HCT116 (cell line): ENCODE measurements at regions not wholly inside any gene's neighbourhood (a gene's known extent, or its start where the extent isn't known, plus 50 kb on each side); places are given as distances from the start of the nearest gene placed in this dataset.

Experiments
- ATAC-seq: fragments of 200-7000 bp; cut with Tn5 transposase; 2 replicates; pipeline ENCODE4 v1.9.1; 2020; ENCODE audit warnings: mild to moderate bottlenecking, moderate library complexity
- BruUV-seq: library from RNA; stranded (reverse); fragments of 400-500 nt; replicated peaks from 2 replicates; lab custom pipeline; 2021; lab: Mats Ljungman, UMichigan
- CTCF ChIA-PET: fragments of 300-600 bp; sonication (Branson Sonifier 250); formaldehyde crosslinking; loops from one replicate; lab custom pipeline; 2021; ENCODE audit warnings: antibody characterized with exemption; lab: Charles Lee
- POLR2A ChIA-PET: fragments of 300-600, 350-600 bp; sonication (Branson Sonifier 250); formaldehyde crosslinking; loops from one replicate; lab custom pipeline; 2021; ENCODE audit warnings: antibody characterized with exemption; lab: Charles Lee
- RAD21 ChIA-PET, 2 experiments: fragments of 300-600 bp; sonication (Branson Sonifier 250); formaldehyde crosslinking; loops; one replicate each; lab custom pipeline; 2023; ENCODE audit warnings: low total read pairs in 2 of 2; ENCODE audit not compliant: uncharacterized antibody in 2 of 2, unreplicated experiment in 2 of 2, low non-redundant PET in 1 of 2; lab: Charles Lee
- DNase-seq: peaks from one replicate; pipeline ENCODE4 v3.0.0-alpha.2; 2010; ENCODE audit warnings: low read depth, low spot score
- H2AFZ ChIP-seq: fragments of 200-600 bp; shearing (Covaris generic), sonication (generic); 2 replicates; pipeline ENCODE4 v1.6.1; 2017; ENCODE audit warnings: low read depth, mixed run types, mixed read lengths, antibody characterized with exemption, low read length; ENCODE audit not compliant: poor library complexity, severe bottlenecking
- H3K27ac ChIP-seq: 2 replicates; pipeline ENCODE4 v1.5.1; 2012; ENCODE audit warnings: low read depth, low read length
- H3K27me3 ChIP-seq: fragments of 200-600 bp; sonication (generic); 2 replicates; pipeline ENCODE4 v1.6.1; 2016; ENCODE audit warnings: mixed run types, low read length, mixed read lengths; ENCODE audit not compliant: insufficient read depth
- H3K36me3 ChIP-seq, 2 experiments: fragments of 200-500 bp in 1 of 2; fragments of 200-600 bp in 1 of 2; sonication (Bioruptor generic) in 1 of 2; sonication (generic) in 1 of 2; 2 replicates each; pipeline versions ENCODE4 v1.5.1 to v1.6.1; 2014 to 2016; ENCODE audit warnings: low read length in 2 of 2, inconsistent platforms in 1 of 2, mixed read lengths in 1 of 2, mixed run types in 1 of 2; ENCODE audit not compliant: insufficient read depth in 2 of 2, control insufficient read depth in 1 of 2
- H3K4me1 ChIP-seq, 2 experiments: fragments of 200-600 bp in 1 of 2; sonication (generic) in 1 of 2; 2 replicates each; pipeline versions ENCODE4 v1.5.1 to v1.6.1; 2012 to 2017; ENCODE audit warnings: low read length in 2 of 2, inconsistent platforms in 1 of 2, mild to moderate bottlenecking in 1 of 2, mixed read lengths in 1 of 2, mixed run types in 1 of 2, moderate library complexity in 1 of 2; ENCODE audit not compliant: insufficient read depth in 2 of 2, control insufficient read depth in 1 of 2
- H3K4me2 ChIP-seq: fragments of 200-600 bp; sonication (generic); 2 replicates; pipeline ENCODE4 v1.6.1; 2017; ENCODE audit warnings: mixed run types, low read length, mixed read lengths
- H3K4me3 ChIP-seq, 2 experiments: fragments of 200-600 bp in 1 of 2; sonication (generic) in 1 of 2; replicated peaks in 1 of 2; 2 replicates each; pipeline ENCODE4 v1.5.1; 2011 to 2016; ENCODE audit warnings: low read length in 2 of 2, control low read depth in 1 of 2, low read depth in 1 of 2, mild to moderate bottlenecking in 1 of 2, mixed read lengths in 1 of 2, mixed run types in 1 of 2
- H3K79me2 ChIP-seq: fragments of 200-600 bp; sonication (generic); 2 replicates; pipeline ENCODE4 v1.6.1; 2017; ENCODE audit warnings: mild to moderate bottlenecking, mixed run types, low read length, moderate library complexity, mixed read lengths; ENCODE audit not compliant: insufficient read depth
- H3K9ac ChIP-seq: fragments of 200-600 bp; sonication (generic); 2 replicates; pipeline ENCODE4 v1.6.1; 2016; ENCODE audit warnings: low read length, mixed read lengths
- H3K9me2 ChIP-seq: fragments of 200-600 bp; sonication (generic), shearing (Covaris generic); 2 replicates; pipeline ENCODE4 v1.6.1; 2017; ENCODE audit warnings: mixed run types, mild to moderate bottlenecking, moderate library complexity; ENCODE audit not compliant: insufficient read depth
- H3K9me3 ChIP-seq, 2 experiments: fragments of 200-500 bp in 1 of 2; fragments of 200-600 bp in 1 of 2; sonication (Bioruptor generic) in 1 of 2; sonication (generic) in 1 of 2; 2 replicates each; pipeline ENCODE4 v1.6.1; 2014 to 2017; ENCODE audit warnings: low read length in 2 of 2, mixed read lengths in 2 of 2, inconsistent platforms in 1 of 2, low read depth in 1 of 2, mild to moderate bottlenecking in 1 of 2, mixed run types in 1 of 2, moderate library complexity in 1 of 2; ENCODE audit not compliant: control insufficient read depth in 1 of 2, insufficient read depth in 1 of 2
- H4K20me1 ChIP-seq: fragments of 200-600 bp; sonication (generic), shearing (Covaris generic); 2 replicates; pipeline ENCODE4 v1.6.1; 2017; ENCODE audit warnings: mixed run types, mild to moderate bottlenecking, moderate library complexity; ENCODE audit not compliant: insufficient read depth
- ATF3 ChIP-seq: IDR thresholded peaks from 2 replicates; pipeline ENCODE4 v1.6.1; 2012
- CBX3 ChIP-seq: IDR thresholded peaks from 2 replicates; pipeline ENCODE4 v1.6.1; 2012; ENCODE audit warnings: low read depth
- CEBPB ChIP-seq: IDR thresholded peaks from 2 replicates; pipeline ENCODE4 v1.6.1; 2012; ENCODE audit warnings: low read depth
- EGR1 ChIP-seq: IDR thresholded peaks from 2 replicates; pipeline ENCODE4 v1.6.1; 2012; ENCODE audit warnings: low read depth
- ELF1 ChIP-seq: IDR thresholded peaks from 2 replicates; pipeline ENCODE4 v1.6.1; 2012; ENCODE audit warnings: low read depth, borderline replicate concordance
- EZH2 ChIP-seq: fragments of 200-600 bp; sonication (generic); IDR thresholded peaks from 2 replicates; pipeline ENCODE4 v1.6.1; 2017; ENCODE audit warnings: antibody characterized with exemption, mixed run types
- EZH2phosphoT487 ChIP-seq: fragments of 200-600 bp; IDR thresholded peaks from 2 replicates; pipeline ENCODE4 v1.6.1; 2018; ENCODE audit warnings: antibody characterized with exemption, borderline replicate concordance
- JUND ChIP-seq: IDR thresholded peaks from 2 replicates; pipeline ENCODE4 v1.6.1; 2012
- MAX ChIP-seq: IDR thresholded peaks from 2 replicates; pipeline ENCODE4 v1.6.1; 2012
- POLR2A ChIP-seq: IDR thresholded peaks from 2 replicates; pipeline ENCODE4 v1.7.0; 2011; ENCODE audit warnings: borderline replicate concordance; ENCODE audit not compliant: insufficient read depth, insufficient read length; ENCODE audit errors: extremely low read depth
- POLR2AphosphoS5 ChIP-seq: IDR thresholded peaks from 2 replicates; pipeline ENCODE4 v1.6.1; 2011; ENCODE audit warnings: mild to moderate bottlenecking, low read depth, low read length, moderate library complexity
- RAD21 ChIP-seq: IDR thresholded peaks from 2 replicates; pipeline ENCODE4 v1.6.1; 2012; ENCODE audit warnings: low read depth, mild to moderate bottlenecking
- SIN3A ChIP-seq: IDR thresholded peaks from 2 replicates; pipeline ENCODE4 v1.6.1; 2012; ENCODE audit warnings: low read depth
- TCF7L2 ChIP-seq: IDR thresholded peaks from 2 replicates; pipeline ENCODE4 v1.7.0; 2011; ENCODE audit warnings: borderline replicate concordance, inconsistent platforms; ENCODE audit not compliant: insufficient read depth, insufficient read length; ENCODE audit errors: extremely low read depth
- YY1 ChIP-seq: IDR thresholded peaks from 2 replicates; pipeline ENCODE4 v1.6.1; 2011; ENCODE audit warnings: low read length, low read depth, moderate library complexity, mild to moderate bottlenecking; ENCODE audit not compliant: insufficient replicate concordance; ENCODE audit errors: extremely low read depth
- ZBTB33 ChIP-seq: IDR thresholded peaks from 2 replicates; pipeline ENCODE4 v1.6.1; 2011; ENCODE audit warnings: mild to moderate bottlenecking, low read length, moderate library complexity; ENCODE audit not compliant: insufficient replicate concordance; ENCODE audit errors: extremely low read depth
- ZFX ChIP-seq: fragments of 450-650 bp; IDR thresholded peaks from 2 replicates; pipeline ENCODE4 v1.6.1; 2017
- ZNF274 ChIP-seq: fragments of 200-500 bp; sonication (Bioruptor generic); IDR thresholded peaks from 2 replicates; pipeline ENCODE4 v1.6.1; 2014; ENCODE audit warnings: mild to moderate bottlenecking, low read depth, low read length, inconsistent platforms
- intact Hi-C: fragments of 100-400 bp; cut with micrococcal nuclease; formaldehyde crosslinking; loops from 2 replicates; pipeline ENCODE4 v1.10.0; 2022

GRCh38 chr16:77057161-77057774, 133.7 kb upstream of the MON1B start:
- intact Hi-C loops = no loop called here
- no peaks in the 10 kb centered on the region for H3K4me1 ChIP-seq
- no TSS peak for BruUV-seq
- CTCF ChIA-PET = no interaction called here
- no peak overlapping the region for H3K9ac ChIP-seq
- POLR2A ChIA-PET = no interaction called here
- H3K9me3 ChIP-seq = no peaks in the 10 kb centered on the region
- H3K27me3 ChIP-seq = no peaks in the 10 kb centered on the region; the same call in 1 of the 2 replicates
- DNase-seq (no peak), ATAC-seq (no peak)
- no peak overlapping the region for H3K4me3 ChIP-seq
- H2AFZ ChIP-seq = no peak overlapping the region
- H3K9me2 ChIP-seq = no peaks in the 10 kb centered on the region
- RAD21 ChIA-PET = no interaction called here
- H3K27ac ChIP-seq = no peak overlapping the region
- no peak overlapping the region for H3K4me2 ChIP-seq
- H3K36me3 ChIP-seq = no peaks in the 10 kb centered on the region
- H4K20me1 ChIP-seq = no peaks in the 10 kb centered on the region
- no peaks in the 10 kb centered on the region for H3K79me2 ChIP-seq
- TF ChIP-seq YY1 = no peak
- TF ChIP-seq SIN3A = no peak
- no peak for TF ChIP-seq RAD21
- TF ChIP-seq EZH2 = no peak
- no peak for TF ChIP-seq POLR2A
- TF ChIP-seq POLR2AphosphoS5 = no peak
- TF ChIP-seq JUND = no peak
- no peak for TF ChIP-seq ZBTB33
- no peak for TF ChIP-seq TCF7L2
- TF ChIP-seq EGR1 = no peak
- TF ChIP-seq ZNF274 = no peak
- TF ChIP-seq CBX3 = no peak
- no peak for TF ChIP-seq MAX
- no peak for TF ChIP-seq EZH2phosphoT487
- TF ChIP-seq ELF1 = no peak
- no peak for TF ChIP-seq CEBPB
- no peak for TF ChIP-seq ZFX
- no peak for TF ChIP-seq ATF3
